ENCODE measurements at regions not wholly inside any gene's neighbourhood (a gene's known extent, or its start where the extent isn't known, plus 50 kb on each side); places are given as distances from the start of the nearest gene placed in this dataset.
"Not testable (repeated sequence)": the region's sequence is repeated elsewhere in the genome, so short reads cannot be mapped to it uniquely, and the experiment has no call there.

- no peak for TF ChIP-seq POLR2A (IDR thresholded peaks at IDR 0.05; ENCODE audit: low read depth, low read length)
- FAIRE-seq (no peak), DNase-seq (ENCODE audit: insufficient read length, low spot score) (no peak)
Observed at GRCh38 chr10:106278383-106278782, 886.1 kb downstream of the SORCS1 start.

DNA sequence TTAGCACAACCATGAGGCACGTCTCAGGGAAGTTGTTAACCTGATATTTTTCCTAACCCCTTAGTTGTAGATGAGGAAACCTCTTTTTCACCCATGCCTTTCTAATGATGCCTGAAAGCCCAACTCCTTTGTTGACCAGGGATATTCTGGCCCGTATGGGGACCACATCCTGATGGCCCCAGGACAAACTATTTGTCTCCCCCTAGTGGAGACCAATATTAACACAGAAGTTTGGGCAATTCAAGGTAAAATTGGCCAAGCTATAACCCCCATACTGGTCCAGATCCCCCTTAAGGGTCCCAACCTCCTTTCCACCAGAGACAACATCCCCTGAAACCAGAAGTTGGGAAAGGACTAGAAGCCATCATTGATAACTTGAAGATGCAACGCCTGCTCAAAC lies 893.3 kb downstream of the SORCS1 start:
- no peak for DNase-seq (ENCODE audit: insufficient read length, low spot score)
- no peak for TF ChIP-seq POLR2A (IDR thresholded peaks at IDR 0.05; ENCODE audit: low read depth, low read length)
- FAIRE-seq, result no peak

DNA sequence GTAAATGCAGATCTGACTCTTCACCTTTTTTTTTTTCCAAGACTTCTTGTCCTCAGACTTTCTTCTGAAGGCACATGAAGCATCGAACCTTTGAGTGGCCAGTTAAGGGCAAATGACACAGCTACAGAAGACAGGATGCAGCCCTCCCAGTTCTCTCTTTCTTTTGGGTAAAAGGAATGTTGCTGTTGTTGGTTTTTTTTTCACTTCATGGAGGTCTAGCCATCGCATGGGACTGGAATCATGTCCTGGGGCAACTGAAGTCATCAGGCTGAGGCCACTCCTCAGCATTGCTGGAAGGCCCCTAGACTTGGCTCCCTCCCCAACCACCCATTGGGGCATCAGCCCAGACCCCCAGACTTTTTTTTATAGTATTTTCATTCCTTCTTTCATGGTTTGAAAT lies 896.5 kb downstream of the SORCS1 start:
- no peak for TF ChIP-seq POLR2A (IDR thresholded peaks at IDR 0.05; ENCODE audit: low read depth, low read length)
- no peak for FAIRE-seq
- no peak for DNase-seq (ENCODE audit: insufficient read length, low spot score)

- FAIRE-seq (no peak), DNase-seq (ENCODE audit: insufficient read length, low spot score) (no peak)
- no peak for TF ChIP-seq POLR2A (IDR thresholded peaks at IDR 0.05; ENCODE audit: low read depth, low read length)
Observed at GRCh38 chr10:106267591-106267990, 896.9 kb downstream of the SORCS1 start.

GRCh38 chr10:106257432-106257831 lies 907.1 kb downstream of the SORCS1 start:
- FAIRE-seq; DNase-seq (ENCODE audit: insufficient read length, low spot score): not testable (repeated sequence)

GRCh38 chr10:106255111-106255678 lies 909.3 kb downstream of the SORCS1 start:
- no peak for TF ChIP-seq POLR2A (IDR thresholded peaks at IDR 0.05; ENCODE audit: low read depth, low read length)
- DNase-seq (ENCODE audit: insufficient read length, low spot score), result no peak
- FAIRE-seq, result no peak

DNA sequence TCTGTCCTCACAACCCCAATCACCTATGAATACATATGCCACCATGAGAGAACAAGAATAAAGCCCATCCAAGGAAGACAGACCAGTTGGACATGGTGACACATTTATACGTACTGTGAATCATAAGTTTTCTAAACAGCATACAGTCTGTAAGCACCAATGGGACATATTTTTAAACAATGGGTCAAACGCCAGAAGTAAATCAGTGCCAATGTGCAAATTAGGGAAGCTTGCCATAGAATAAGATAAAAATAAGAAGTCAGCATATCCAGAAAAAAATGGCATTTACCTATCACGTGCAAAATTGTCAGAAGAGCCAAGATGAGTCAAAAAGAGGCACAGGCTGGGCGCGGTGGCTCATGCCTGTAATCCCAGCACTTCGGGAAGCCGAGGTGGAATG lies 910.4 kb downstream of the SORCS1 start:
- DNase-seq (ENCODE audit: insufficient read length, low spot score) (no peak), FAIRE-seq (no peak)
- TF ChIP-seq POLR2A (IDR thresholded peaks at IDR 0.05; ENCODE audit: low read depth, low read length), result no peak

DNA sequence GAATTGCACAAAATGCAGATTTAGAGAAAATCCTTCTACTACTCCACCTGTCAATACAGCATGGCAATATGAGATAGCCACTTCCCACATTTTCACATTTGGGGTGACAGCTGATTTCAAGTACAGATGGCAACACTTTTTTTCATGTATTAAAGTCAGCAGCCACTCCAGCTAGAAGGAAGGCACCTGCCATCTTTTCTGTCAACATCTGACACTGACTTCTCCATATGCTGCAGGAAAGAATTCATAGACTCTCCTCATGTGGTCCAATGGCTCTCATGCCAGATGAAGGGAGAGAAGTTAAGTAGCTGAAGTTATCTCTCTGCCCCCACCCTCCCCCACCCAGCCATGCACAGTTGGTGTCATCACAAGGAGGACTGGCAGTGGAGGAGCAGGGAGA lies 912.0 kb downstream of the SORCS1 start:
- no peak for DNase-seq (ENCODE audit: insufficient read length, low spot score)
- FAIRE-seq, result no peak
- TF ChIP-seq POLR2A (IDR thresholded peaks at IDR 0.05; ENCODE audit: low read depth, low read length), result no peak

- TF ChIP-seq POLR2A (IDR thresholded peaks at IDR 0.05; ENCODE audit: low read depth, low read length), result no peak
- DNase-seq (ENCODE audit: insufficient read length, low spot score) (no peak), FAIRE-seq (no peak)
Observed at GRCh38 chr10:106251573-106251972, 912.9 kb downstream of the SORCS1 start.

- no peak for TF ChIP-seq POLR2A (IDR thresholded peaks at IDR 0.05; ENCODE audit: low read depth, low read length)
- no peak for FAIRE-seq
- no peak for DNase-seq (ENCODE audit: insufficient read length, low spot score)
Observed at GRCh38 chr10:106242301-106242700, 922.2 kb downstream of the SORCS1 start.

DNA sequence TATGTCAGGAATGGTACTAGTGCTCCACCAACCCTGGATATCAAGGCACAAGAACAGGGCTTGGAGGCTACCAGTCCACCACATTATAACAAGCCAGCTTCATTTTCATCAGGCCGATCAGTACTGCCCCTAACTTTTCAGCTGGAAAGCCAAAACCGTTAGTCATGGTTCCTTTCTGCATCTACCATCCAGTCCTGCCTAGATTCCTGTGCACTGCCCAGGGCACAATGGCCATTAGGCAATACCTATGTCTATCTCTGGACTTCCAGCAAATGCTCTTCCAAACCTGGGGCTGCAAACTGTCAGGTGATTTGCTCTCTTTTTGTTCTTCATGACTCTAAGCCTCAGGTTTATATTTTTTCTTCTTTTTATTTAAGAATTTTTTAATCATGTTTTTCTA lies 937.7 kb downstream of the SORCS1 start:
- no peak for DNase-seq (ENCODE audit: insufficient read length, low spot score)
- TF ChIP-seq POLR2A (IDR thresholded peaks at IDR 0.05; ENCODE audit: low read depth, low read length), result no peak
- no peak for FAIRE-seq

DNA sequence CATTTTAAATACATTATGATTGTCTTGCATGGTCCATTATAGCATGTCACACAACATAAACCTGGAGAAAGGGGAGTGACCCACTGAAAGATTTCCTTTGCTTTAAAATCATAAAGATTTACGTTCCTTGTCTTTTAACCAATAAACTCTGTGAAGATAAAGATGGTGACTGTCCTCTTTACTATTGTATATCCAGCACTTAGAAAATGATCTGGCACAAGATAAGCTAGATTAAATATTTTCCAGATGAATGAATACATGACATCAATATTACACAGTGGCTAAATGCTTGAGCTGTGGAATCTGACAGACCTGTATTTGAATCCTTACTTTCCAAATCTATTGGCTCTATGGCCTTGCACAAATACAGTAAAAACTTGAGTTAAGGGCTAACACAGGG lies 938.4 kb downstream of the SORCS1 start:
- FAIRE-seq (no peak), DNase-seq (ENCODE audit: insufficient read length, low spot score) (no peak)
- TF ChIP-seq POLR2A (IDR thresholded peaks at IDR 0.05; ENCODE audit: low read depth, low read length), result no peak

DNA sequence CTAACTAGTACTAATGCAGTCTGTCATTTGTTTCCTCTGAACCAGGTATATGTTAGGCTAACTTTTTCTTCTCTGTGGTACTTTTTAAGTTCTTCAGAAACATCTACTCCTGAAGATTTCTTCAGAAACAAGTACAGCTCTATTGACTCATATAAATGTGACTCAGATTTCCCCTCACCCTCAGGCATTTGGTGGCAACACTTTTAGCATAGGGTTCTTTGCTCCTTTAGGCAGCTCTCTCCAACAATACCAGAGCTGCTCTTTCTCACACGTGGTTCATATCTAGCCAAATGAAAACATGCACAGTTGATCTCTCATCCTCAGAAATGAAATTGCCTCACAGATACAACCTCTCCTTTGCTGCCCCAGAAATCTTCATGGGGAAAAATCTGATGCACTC lies 939.8 kb downstream of the SORCS1 start:
- no peak for TF ChIP-seq POLR2A (IDR thresholded peaks at IDR 0.05; ENCODE audit: low read depth, low read length)
- FAIRE-seq (no peak), DNase-seq (ENCODE audit: insufficient read length, low spot score) (no peak)

GRCh38 chr10:106217627-106218026 lies 946.9 kb downstream of the SORCS1 start:
- DNase-seq (ENCODE audit: insufficient read length, low spot score) (no peak), FAIRE-seq (no peak)
- TF ChIP-seq POLR2A (IDR thresholded peaks at IDR 0.05; ENCODE audit: low read depth, low read length), result no peak

- no peak for FAIRE-seq
- TF ChIP-seq POLR2A (IDR thresholded peaks at IDR 0.05; ENCODE audit: low read depth, low read length), result no peak
- DNase-seq (ENCODE audit: insufficient read length, low spot score), result no peak
Observed at GRCh38 chr10:106216085-106216484, 948.4 kb downstream of the SORCS1 start.

- FAIRE-seq (no peak), DNase-seq (ENCODE audit: insufficient read length, low spot score) (no peak)
- no peak for TF ChIP-seq POLR2A (IDR thresholded peaks at IDR 0.05; ENCODE audit: low read depth, low read length)
Observed at GRCh38 chr10:106214243-106214642, 950.3 kb downstream of the SORCS1 start.

Data from H54 (cell line).